ENCODE measurements at regions not wholly inside any gene's neighbourhood (a gene's known extent, or its start where the extent isn't known, plus 50 kb on each side); places are given as distances from the start of the nearest gene placed in this dataset.

- no peak overlapping the region for H3K4me3 ChIP-seq
- intact Hi-C loops (cut with DNase I), result no loop called here
- DNase-seq (no peak), ATAC-seq (no peak)
- 63 to 76% (median 72%) methylated on average over 1 of the region's 1 CpG for WGBS, 4 donors
- H3K27me3 ChIP-seq, result no peaks in the 10 kb centered on the region
- H3K36me3 ChIP-seq, result no peaks in the 10 kb centered on the region
- peaks cover 0 to 18% (median 0%) of the 10 kb centered on the region in 12 donors for H3K4me1 ChIP-seq
- peaks cover 0 to 17% (median 0%) of the 10 kb centered on the region in 12 donors for H3K9me3 ChIP-seq
- H3K27ac ChIP-seq, result no peak overlapping the region
- TF ChIP-seq CTCF (IDR thresholded peaks at IDR 0.05) (no peak), POLR2A (IDR thresholded peaks at IDR 0.05) (no peak)
Observed at GRCh38 chr9:81268048-81268447, 421.3 kb downstream of the TLE1 start.

GRCh38 chr9:81266674-81267073 lies 422.7 kb downstream of the TLE1 start:
- no peak for DNase-seq
- no peak for ATAC-seq
- TF ChIP-seq POLR2A (IDR thresholded peaks at IDR 0.05) (no peak), CTCF (IDR thresholded peaks at IDR 0.05) (no peak)

GRCh38 chr9:81266086-81266485 lies 423.3 kb downstream of the TLE1 start:
- ATAC-seq (no peak), DNase-seq (no peak)
- H3K27me3 ChIP-seq, result no peaks in the 10 kb centered on the region
- no peak overlapping the region for H3K27ac ChIP-seq
- TF ChIP-seq POLR2A (IDR thresholded peaks at IDR 0.05), result no peak
- TF ChIP-seq CTCF (IDR thresholded peaks at IDR 0.05), result no peak
- WGBS, 4 donors, result 72 to 83% (median 78%) methylated on average over 2 of the region's 2 CpGs
- intact Hi-C loops (cut with DNase I), result no loop called here
- no peaks in the 10 kb centered on the region for H3K36me3 ChIP-seq
- H3K4me3 ChIP-seq, result no peak overlapping the region
- H3K9me3 ChIP-seq, result peaks cover 0 to 17% (median 0%) of the 10 kb centered on the region in 12 donors
- H3K4me1 ChIP-seq, result peaks cover 0 to 18% (median 0%) of the 10 kb centered on the region in 12 donors

More at GRCh38 chr9:81266674-81267073, 422.7 kb downstream of the TLE1 start:
- Histone ChIP-seq H3K27ac (no peak overlapping the region), H3K27me3 (no peaks in the 10 kb centered on the region), H3K4me1 (peaks cover 0 to 18% (median 0%) of the 10 kb centered on the region in 12 donors), H3K4me3 (no peak overlapping the region), H3K9me3 (peaks cover 0 to 12% (median 0%) of the 10 kb centered on the region in 12 donors), H3K36me3 (no peaks in the 10 kb centered on the region)
- intact Hi-C loops (cut with DNase I), result no loop called here

- WGBS, 4 donors, result 29 to 52% (median 39%) methylated on average over 5 of the region's 5 CpGs
- Histone ChIP-seq H3K27ac (peak overlapping the region in 1 of 12 donors; percentile 8), H3K4me1 (peaks cover 0 to 18% (median 0%) of the 10 kb centered on the region in 12 donors), H3K4me3 (no peak overlapping the region), H3K36me3 (no peaks in the 10 kb centered on the region), H3K9me3 (peaks cover 0 to 17% (median 0%) of the 10 kb centered on the region in 12 donors), H3K27me3 (no peaks in the 10 kb centered on the region)
- TF ChIP-seq POLR2A (IDR thresholded peaks at IDR 0.05) (no peak), CTCF (IDR thresholded peaks at IDR 0.05) (no peak)
- DNase-seq (peak in 3 of 5 donors; percentile 19 to 33 (median 25)), ATAC-seq (peak in 3 of 4 donors; percentile 61 to 92 (median 73))
- intact Hi-C loops (cut with DNase I), result no loop called here
Observed at GRCh38 chr9:81264516-81264915, 424.8 kb downstream of the TLE1 start.
